HL-60 (cell line): ENCODE measurements at regions not wholly inside any gene's neighbourhood (a gene's known extent, or its start where the extent isn't known, plus 50 kb on each side); places are given as distances from the start of the nearest gene placed in this dataset.

Experiments
- POLR2AphosphoS5 ChIP-seq: IDR thresholded peaks from 2 replicates; pipeline ENCODE4 v1.6.1; 2012; ENCODE audit warnings: low read depth
- REST ChIP-seq: IDR thresholded peaks from 2 replicates; pipeline ENCODE4 v1.6.1; 2012; ENCODE audit warnings: low read depth; ENCODE audit not compliant: insufficient replicate concordance
- TF ChIP-seq, protein P1 (sequence below): IDR thresholded peaks from one replicate; pipeline ENCODE4 v1.5.1; 2011; ENCODE audit warnings: low read length, control low read depth, inconsistent platforms; ENCODE audit not compliant: insufficient read depth

DNA sequence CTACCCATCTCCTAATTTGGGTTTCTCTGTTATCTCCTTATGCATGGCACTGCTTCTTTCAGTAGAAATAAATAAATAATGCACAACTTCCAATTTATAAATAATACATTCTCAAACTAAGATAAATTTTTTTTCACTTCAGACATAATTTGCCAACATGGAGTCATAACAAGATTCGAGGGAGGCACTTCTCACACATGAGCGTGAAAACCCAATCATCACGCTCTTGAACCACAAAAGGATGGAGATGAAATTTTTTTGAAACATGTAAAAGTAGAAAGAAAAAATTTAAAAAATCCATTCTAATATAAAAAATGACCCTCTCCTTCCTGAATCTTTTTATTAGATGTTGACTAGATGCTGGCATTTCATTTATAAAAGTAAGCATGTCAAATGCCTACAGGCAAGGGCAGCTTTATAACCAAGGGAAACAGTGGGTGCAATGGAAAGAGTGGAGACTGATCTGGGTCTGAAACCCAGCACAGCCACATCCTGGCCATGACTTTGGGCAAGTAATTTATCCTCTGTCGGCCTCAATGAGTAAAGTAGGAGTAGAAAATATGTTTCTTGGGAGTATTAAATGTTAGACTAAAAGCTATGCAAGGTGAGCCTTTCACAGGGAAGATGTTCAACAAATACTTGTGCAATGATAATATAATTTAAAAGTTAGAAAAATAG lies 185.0 kb downstream of the STK31 start:
- no peak for TF ChIP-seq POLR2AphosphoS5
- TF ChIP-seq, protein P1, sequence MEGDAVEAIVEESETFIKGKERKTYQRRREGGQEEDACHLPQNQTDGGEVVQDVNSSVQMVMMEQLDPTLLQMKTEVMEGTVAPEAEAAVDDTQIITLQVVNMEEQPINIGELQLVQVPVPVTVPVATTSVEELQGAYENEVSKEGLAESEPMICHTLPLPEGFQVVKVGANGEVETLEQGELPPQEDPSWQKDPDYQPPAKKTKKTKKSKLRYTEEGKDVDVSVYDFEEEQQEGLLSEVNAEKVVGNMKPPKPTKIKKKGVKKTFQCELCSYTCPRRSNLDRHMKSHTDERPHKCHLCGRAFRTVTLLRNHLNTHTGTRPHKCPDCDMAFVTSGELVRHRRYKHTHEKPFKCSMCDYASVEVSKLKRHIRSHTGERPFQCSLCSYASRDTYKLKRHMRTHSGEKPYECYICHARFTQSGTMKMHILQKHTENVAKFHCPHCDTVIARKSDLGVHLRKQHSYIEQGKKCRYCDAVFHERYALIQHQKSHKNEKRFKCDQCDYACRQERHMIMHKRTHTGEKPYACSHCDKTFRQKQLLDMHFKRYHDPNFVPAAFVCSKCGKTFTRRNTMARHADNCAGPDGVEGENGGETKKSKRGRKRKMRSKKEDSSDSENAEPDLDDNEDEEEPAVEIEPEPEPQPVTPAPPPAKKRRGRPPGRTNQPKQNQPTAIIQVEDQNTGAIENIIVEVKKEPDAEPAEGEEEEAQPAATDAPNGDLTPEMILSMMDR, result no peak
- no peak for TF ChIP-seq REST
